ENCODE measurements at regions not wholly inside any gene's neighbourhood (a gene's known extent, or its start where the extent isn't known, plus 50 kb on each side); places are given as distances from the start of the nearest gene placed in this dataset.
A peak's percentile ranks its signal among the peaks of the same experiment; 100 is the strongest.

DNA sequence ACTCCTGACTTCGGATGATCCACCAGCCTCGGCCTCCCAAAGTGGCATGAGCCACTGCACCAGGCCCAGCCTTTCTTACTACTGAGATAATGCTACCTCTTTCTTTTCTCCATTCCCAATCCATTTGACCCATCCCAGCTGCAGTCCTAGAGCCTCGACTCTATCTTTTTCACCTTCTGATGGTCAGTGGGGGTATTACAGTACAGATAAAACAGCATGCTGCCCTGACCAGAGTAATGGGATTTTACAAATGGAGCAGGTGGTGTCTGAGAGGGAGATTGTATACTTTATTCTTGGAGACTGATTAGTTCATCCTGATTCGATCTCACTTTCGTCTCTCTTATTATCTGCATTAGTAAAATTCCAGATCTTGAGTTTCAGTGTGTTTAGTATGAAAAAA, 238.6 kb upstream of the TNP1 start:
- no peak for DNase-seq

DNA sequence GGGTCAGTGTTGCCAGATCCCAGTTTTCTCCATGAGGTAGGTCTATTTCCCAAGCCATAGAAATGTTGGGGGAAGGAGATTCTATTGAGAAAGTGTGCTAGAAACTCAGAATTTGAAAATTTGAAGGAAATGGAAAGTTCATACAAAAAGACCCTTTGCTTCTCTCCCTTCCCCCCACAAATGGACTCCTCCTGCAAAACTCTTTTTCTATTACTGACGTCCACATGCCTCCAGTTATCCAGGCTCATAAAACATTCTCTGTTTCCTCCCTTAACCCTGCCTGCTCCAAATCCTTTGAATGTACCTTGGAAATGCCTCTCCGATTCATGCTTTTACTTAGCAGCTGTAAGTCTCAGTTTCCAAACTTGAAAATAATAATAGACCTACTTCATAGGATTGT, 237.5 kb upstream of the TNP1 start:
- DNase-seq: no peak

DNA sequence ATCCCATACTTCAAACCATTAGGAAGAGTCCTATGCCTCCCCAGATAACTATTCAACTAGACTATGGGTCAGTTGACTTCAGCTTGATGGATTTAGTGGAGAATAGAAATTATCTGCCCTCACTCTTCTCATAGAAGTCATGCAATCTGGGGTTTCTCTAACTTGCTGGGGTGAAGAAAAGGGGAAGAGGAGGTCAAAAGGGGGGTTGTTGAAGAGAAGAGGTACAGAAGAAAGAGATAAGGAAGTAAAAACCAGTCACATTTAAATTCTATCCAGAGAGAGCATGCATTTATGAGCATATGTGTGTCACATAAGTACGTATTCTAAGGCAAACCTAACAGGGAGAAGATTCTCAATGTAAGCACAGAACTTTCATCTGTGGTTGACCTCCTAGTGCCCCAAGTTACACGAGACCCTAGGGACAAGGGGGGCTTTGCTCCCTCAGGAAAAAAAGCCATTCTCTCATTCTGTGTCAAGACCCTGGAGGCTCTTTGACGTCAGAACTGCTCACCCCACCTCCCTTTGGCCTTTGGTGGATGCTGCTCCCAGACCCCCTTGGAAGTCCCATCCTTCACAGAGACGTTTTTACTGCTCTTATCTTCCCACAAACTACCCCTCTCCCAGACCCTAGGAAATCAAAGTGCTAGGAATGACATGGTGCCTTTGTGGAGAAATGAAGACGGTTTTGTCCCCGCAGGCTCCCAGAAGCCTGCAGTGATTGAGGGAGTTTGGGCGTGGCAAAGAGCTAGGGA, 236.8 kb upstream of the TNP1 start:
- DNase-seq: no peak

DNA sequence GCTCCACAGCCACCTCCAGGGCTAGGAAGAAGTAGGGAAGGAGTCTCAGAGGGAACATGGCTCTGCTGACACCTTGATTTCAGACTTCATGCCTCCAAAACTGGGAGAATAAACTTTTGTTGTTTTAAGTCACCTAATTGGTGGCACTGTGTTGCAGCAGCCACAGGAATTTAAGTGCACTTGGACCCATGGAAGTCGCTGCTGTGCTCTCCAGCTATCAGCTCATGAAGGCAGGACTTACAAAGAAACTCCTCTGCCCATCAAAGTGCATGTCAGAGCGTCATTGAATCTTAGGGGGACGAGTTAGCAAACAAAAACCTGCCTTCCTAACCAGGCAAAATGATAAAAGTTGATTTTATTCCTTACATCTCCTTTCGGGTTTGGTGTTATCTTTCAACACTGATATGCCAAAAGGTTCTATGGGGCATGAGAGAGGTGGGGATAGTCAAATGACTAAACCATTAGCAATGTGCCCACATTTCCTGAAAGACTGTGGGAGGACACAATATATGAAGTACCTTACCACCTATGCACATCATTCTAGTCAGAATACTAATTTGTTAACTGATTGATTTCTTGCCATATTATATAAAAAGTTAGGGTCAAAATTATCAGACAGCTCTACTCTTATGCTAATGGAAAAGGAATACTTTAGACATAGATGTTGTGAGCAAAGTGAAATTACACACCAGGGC, 235.8 kb upstream of the TNP1 start:
- DNase-seq: peak in 2 of 56 donors; percentile 1 to 18

DNA sequence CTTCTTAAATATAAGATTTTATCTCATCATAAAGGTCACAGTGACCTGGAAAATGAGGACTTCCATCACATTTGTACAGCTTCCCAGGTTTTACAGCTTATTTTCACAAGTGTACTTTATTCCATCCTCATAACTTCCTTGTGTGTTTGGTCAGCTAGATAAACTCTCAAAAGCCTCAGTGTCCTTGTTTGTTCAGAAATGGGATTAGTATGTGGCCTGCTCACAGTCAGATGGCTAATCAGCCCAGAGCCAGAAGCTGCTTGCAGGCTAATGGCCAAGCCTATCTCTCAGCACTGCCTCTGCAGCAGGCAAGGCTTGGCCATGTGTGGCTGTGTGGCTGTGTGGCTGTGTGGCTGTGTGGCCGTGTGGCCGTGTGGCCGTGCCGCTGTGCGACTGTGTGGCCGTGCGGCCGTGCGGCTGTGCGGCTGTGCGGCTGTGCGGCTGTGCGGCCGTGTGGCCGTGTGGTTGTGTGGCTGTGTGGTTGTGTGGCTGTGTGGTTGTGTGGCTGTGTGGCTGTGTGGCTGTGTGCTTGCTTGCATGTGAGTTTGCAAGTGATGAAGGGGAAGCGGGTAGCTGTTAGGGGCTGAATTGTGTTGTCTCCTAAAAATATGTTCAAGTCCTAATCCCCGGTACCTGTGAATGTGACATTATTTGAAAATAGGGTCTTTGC, 233.0 kb upstream of the TNP1 start:
- DNase-seq: no peak

DNA sequence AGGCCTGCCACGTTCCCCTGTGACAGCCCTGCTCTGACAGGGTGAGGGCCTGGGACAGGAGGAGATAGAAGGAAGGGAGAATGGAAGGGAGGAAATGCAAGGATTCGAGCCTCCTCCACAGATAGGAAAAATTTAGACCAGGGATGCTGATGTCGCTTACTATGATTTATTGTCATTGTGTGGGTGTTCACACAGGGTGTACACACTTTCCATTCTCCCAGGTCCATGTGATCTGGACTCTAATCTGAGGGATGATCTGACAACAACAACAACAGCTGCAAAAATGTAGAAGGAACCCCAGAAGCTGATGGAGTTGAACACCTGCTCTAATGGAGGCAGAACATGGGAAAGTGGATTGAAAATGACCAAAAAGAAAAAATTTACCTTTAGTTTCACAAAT, 231.7 kb upstream of the TNP1 start:
- no peak for DNase-seq

DNA sequence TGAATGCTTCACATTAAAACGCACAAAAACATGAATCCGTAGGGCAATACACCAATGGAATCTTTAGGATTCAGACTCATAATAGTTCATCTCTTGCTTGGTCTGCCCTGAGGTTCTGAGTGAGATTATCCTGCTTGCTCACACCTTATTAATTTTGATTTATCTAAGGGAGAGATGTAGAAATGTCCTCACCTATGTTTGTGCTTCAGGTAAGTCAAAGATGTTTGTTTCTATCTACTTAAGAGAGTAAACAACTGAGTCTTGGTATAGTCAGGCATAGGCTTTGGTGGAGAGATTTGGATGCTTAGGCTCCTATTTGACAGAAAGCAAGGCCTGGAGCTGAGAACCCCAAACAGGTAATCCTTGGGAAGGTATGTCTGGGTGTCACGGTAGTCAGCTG, 231.0 kb upstream of the TNP1 start:
- no peak for DNase-seq

DNA sequence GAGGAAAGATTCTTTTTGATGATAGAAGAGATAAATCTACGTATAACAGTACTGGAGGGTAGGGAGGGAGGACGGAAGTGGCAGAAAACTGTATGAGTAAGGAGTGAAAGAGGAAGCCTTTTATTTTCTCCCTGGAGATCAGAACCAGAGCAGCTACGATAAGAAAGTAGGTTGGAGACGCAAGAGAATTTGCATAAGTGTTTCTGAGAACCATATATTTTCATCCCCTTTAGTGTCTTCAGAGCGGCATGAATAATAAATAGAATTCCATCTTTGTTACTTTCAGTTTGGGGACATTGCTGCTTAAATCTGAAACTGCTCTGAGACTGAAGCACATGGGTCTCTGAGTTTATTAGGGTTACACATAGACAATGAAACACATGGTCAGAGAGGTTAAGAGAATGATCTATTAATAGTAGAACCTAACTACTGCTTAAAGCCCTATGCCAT, 230.2 kb upstream of the TNP1 start:
- DNase-seq: no peak

DNA sequence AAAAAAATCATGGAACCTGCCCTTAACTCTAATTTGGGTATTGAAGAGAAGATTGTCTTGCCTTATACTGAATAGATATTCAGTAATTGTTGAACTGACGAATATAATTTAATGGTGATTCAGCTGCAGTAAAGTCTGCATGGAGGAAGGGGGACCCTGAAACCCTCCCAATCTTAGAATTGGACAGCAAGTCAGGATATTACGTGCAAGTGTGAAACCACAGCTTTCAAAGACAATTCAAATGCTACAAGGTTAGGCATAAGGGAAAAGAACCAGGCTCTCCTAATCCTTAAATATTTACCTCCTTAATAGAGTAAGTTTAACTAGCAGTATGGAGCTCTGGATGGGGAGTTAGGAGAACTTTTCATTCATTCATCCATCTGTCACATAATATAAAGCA, 226.9 kb upstream of the TNP1 start:
- no peak for DNase-seq

DNA sequence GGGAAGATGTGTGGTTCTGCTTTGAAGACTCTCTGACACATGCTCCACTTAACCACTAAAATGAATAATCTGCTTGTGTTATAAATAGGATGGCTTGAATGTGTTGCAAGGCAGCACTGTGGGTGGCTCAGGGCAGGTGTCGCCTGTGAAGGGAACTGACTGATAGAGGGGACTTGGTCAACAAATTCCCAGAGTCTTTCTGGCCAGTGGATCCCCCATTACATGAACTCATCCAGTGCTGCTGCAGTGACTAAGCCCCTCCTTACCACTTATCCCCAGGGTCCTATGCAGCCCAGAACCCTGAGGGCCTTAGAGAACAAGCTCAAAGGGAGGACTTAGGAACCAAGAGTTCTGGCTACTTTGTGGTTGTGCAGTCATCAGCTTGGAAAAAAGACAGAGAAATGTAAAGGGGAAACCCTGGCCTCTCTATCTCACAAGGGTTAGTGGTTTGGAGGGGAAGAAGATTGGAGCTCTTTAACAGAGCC, 226.2 kb upstream of the TNP1 start:
- peak in 3 of 56 donors; percentile 6 to 20 (median 8) for DNase-seq

DNA sequence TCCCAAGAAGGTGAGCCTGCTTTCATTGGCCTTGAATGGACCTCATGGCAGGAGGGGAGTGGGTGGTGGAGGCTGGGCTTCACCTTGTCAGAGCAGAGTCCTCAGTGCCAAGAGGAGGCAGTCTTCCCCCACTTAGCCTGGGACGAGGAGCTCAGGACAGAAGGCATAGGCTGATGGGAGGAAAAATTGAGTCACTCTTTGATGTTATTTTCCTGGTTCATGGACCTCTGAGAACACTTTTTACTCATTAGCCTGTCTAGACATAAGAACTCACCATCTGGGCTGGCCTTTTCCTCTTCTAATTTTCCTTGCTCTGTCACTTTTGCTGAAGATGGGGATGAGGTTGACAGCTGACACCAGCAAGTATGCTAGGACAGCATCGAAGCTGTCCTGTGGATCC, 225.7 kb upstream of the TNP1 start:
- no peak for DNase-seq

DNA sequence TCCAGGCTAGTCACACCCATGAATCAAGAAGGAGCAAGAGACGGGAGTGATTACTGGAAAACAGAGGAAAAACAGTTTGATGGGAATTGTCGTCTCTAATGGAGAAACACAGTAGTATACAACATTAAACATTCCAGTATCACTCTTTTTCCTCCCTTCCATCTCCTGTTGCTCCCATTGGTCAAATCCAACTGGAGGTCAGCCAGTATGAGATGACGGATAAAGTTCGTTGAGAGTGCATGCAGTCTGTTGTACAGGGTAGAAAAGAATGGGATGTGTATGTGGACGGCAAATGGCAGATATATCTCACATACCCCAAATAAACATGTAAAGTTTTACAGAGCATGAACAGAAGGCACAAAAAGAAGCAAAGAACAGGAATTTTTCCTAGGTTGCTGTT, 221.9 kb upstream of the TNP1 start:
- DNase-seq: no peak

DNA sequence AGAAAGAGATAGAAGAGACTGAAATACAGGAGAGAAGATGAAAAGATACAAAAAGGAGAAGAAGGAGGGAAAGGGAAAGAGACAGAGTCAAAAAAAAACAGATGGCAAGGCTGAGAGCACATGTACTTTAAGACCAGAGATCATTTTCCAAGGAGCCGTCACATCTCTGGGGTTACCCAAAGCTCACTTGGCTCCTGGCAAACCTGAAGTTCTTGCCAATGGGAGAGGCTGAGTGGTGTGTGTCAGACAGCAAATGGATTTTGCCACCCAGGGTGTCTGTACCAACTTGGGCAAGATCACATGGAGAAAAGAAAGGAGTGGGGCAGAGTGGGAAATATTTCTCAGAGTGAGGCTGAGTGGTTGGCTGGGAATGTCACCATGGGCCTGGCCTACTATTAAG, 219.3 kb upstream of the TNP1 start:
- no peak for DNase-seq

DNA sequence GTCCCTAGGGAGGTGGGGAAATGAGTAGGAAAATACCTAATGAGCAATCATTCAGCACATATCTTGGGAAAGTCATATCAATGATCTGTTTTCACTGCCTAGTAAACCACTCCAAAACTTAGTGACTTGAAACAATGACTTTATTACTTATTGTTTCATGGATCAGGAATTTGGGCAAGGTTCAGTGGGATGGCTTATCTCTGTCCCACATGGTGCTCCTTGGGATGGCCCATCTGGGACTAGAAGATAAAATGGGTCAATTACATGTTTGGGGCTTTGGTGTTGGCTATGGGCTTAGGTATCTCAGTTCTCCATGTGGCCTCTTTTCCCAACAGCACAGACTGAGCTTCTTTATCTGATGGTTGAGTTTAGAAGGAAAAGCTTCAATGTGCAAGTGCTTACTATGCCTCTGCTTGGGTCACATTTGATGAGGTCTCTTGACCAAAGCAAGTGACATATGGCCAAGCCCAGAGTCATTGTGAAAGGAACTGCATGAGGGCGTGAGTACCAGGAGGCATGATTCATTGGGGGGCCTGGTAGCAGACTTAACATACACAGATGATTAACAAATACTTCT, 218.1 kb upstream of the TNP1 start:
- DNase-seq: no peak

DNA sequence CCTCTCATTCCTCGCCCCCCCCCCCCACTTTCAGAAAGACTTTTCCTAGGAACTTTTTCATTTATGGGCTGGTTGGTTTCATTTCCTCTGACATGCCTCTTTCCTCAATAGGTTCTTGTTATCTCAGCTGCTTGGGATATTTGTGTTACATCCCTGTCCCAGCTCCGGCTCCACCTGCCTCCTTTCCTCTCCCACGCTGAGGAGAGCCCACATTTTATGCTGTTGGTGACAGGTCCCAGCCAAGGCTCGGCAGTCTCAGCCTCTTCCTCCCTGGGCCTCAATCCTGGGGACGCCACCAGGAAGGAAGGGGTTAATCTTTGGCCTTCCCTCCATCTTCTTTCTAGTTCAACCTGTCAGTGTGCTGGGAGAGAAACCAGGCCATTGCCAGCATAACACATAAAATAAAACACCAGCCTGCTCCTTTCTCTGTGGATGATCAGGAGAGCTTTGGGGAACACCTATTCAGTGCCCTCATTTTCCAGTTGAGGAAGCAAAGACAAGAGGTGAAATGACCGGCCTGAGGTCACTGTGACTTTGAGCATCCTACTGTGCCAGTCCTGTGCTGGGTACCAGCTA, 216.9 kb upstream of the TNP1 start:
- no peak for DNase-seq

DNA sequence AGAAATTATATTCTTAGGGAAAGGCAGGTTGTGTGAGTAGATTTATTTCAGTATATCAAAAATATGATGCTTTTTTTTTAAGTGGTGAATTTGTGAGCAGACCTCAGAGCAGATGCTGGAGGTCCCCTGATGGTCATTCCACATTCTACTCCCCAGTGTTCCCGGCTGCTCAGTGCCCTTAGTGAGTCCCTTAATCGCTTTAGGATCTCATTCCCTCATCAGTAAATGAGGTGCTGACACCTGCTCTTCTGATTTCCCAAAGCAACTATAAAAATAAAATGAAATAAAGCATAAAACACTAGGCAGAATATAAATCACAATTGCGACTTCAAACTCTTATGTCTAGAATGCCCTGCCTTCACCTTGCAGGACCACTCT, 216.2 kb upstream of the TNP1 start:
- DNase-seq: no peak

DNA sequence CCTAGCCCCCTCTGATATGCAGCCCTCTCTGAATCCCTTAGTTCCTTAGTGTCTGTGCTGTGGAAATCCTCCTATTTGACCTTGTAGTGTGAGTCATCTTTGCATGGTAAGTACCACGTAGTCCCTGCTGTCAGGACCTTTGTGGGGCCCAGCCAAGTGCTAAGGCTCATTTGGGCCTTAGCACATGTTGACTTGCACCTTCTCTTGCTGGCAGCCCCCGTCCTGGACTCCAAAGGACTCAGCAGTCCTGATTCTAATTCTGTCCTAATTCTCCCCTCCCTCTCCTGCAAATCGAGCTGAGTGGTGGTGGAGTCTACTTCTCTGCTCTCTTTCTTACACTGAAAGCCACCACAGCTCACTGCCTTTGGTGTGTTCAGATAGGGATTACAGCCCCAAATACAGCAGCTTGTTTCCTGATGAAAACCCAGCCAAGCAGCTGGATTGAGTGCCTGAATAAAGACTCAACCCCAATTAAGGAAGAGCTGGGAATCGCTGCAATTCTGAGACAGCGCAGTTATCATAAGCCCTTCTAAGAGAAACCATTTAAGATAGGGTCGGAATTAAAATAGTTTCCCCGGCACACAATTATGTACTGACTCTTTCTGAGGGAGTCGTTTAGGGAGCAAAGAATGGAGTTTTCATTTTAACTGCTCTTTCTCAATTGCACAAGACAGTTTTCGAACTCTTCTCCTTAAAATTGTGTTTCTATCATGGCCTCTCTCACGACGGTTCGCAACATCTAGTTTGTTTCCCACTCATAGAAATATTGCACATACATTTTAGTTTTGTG, 215.6 kb upstream of the TNP1 start:
- DNase-seq: no peak

DNA sequence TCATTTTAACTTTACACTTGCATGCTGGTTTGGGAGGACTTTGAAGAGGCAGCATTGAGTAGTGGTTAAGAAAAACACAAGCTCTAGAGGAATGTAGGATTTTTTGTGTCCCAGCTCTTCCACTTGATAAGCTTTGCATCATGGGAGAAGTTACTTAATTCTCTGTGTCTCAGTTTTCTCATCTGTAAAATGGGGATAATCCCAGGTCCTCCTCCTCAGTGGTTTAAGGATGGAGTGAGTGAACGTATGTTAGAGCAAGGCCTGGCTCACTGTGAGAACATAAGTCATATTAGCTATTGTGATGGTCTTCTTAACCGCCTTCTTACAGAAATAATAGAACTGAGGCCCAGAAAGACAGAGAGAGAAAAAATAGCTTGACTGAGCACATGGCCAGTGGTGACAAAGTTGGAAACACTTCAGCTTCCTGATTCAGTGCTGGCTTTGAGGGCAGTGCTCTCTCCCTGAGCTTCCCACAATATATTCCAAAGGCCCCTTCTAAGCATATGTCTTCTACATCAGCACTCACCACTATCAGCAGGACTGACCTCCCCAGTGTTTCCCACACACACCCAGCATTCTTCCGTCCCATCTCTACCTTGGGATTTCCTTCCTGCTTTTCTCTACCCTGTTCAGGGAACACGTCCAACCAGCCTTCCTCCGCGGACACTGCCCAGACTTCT, 214.9 kb upstream of the TNP1 start:
- no peak for DNase-seq

DNA sequence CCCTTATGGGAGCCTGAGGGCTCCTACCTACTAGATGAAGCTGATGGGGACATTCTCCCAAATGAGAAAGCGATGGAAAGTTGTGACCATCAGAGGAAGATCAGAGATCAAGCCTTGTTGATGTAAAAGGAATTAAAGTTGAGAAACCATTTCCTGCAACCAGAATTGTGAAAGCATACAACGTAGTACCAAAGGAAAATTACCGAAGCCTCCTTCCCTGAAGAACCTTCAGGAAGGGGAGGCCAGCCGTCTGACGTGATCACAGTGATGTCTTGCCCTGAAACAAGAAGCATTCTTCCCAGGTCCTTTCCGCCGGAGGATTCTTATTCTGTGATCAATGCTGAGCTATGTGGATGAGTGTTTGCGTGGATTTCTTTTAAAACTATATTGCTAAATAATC, 211.6 kb upstream of the TNP1 start:
- DNase-seq: no peak

DNA sequence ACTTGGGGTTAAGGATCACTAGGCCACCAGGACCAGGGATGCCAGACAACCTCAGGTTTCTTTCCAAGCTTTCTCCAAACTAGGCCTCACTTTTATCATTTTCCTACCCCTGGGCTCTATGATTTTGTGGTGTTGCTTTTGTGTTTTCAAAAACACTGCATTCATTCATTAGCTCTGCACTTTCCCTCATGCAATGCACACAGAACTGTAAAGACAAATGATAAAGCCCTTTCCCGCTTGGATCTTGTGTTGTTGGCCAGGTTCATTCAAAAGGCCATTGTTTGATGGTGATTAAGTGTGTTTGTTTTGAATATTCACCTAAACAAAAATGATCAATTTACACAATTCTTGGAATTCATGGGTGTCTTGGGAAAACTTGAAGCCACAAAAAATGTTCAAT, 210.7 kb upstream of the TNP1 start:
- no peak for DNase-seq

Data from nucleus accumbens (tissue), 56 donors.